GM18499 (cell line): ENCODE measurements at regions not wholly inside any gene's neighbourhood (a gene's known extent, or its start where the extent isn't known, plus 50 kb on each side); places are given as distances from the start of the nearest gene placed in this dataset.

Experiments
- ATAC-seq: cut with Tn5 transposase; IDR thresholded peaks from one replicate; pipeline ENCODE4 v1.9.1; 2021; ENCODE audit warnings: moderate number of reproducible peaks; ENCODE audit not compliant: insufficient read depth, unreplicated experiment

DNA sequence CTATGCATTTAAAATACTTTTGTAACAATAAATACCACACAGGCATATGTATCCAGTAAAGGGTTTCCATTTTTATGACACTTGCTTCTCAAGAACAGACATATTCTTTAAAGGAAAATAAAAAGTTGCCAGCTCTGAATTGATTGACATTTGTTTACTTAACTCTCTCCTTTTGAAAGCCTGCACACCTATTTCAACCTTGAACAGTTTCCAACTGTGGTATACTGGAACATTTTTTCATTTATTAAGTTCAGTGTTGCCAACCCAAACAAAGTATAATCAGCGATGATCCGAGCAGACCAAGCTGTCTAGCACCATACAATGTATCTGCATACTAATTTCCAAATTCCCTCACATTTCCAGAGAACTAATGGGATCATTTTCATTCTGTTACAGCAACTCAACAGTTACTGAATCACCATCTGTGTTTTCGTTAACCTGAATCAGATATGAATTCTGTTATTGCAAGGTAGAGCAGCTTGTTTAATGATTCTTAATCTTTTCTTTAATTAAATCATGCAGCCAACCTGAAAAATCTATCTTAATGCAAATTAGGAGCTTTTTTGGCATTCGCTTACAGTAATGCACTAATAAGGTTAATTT lies 725.5 kb upstream of the ZEB2 start:
- no peak for ATAC-seq

DNA sequence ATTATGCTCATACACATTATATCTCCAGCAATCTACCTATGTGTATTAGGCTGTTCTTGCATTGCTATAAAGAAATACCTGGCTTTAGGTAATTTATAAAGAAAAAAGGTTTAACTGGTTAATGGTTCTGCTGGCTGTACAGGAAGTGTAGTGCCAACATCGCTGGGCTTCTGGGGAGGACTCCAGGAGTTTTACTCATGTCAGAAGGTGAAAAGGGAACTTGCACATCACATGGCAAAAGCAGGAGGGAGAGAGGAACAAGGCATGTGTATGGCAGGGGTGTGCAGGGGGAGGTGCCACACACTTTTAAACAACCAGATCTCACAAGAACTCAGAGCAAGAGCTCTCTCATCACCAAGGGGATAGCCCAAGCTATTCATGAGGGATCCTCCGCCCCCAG lies 715.4 kb upstream of the ZEB2 start:
- ATAC-seq: no peak

- no peak for ATAC-seq
These were observed 710.6 kb upstream of the ZEB2 start for GRCh38 chr2:145230546-145230945.

DNA sequence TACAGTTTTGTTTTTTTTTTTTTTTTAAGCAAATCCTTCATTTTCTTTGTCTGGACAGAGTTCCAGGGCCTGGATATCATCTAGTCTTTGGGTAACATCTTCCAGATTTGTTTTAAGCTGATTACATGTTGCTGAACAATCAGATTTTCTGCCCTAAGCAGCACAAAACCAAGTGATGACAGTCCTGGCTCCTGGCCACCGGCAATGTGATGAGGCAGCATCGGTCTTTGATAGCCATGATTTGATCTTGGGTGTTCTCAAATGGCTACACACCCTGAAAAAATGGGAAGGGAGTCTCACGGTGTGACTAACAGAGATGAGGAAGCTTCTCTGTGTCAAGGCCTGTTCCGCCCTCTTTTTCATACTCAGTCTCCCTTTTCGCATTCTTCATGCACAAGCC lies 708.6 kb upstream of the ZEB2 start:
- no peak for ATAC-seq

GRCh38 chr2:145226901-145227300 lies 707.0 kb upstream of the ZEB2 start:
- no peak for ATAC-seq

- ATAC-seq: no peak
These were observed 701.6 kb upstream of the ZEB2 start for GRCh38 chr2:145221516-145221915.

- ATAC-seq: no peak
These were observed 701.1 kb upstream of the ZEB2 start for GRCh38 chr2:145221032-145221431.

- ATAC-seq: no peak
These were observed 700.6 kb upstream of the ZEB2 start for GRCh38 chr2:145220496-145220895.

DNA sequence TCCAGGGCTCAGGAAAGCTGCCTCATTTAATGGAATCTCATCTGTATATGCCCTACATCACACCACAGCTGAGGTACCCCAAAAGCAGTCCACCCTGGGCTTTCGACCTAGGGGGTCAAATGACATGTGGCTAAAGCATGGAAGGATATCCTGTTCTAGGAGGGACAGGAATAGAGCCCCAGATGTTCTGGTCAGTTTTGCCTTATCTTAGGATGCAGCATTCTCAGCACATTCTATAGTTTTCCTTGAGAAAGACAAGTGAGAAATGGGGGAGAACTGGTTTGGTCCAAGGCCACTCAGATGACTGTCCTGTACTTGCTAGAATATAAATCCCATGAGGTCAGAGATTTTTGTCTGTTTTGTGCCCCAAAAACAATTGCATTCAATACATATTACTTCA lies 688.0 kb upstream of the ZEB2 start:
- no peak for ATAC-seq

- no peak for ATAC-seq
These were observed 686.8 kb upstream of the ZEB2 start for GRCh38 chr2:145206496-145207281.

- no peak for ATAC-seq
These were observed 684.0 kb upstream of the ZEB2 start for GRCh38 chr2:145203891-145204290.

DNA sequence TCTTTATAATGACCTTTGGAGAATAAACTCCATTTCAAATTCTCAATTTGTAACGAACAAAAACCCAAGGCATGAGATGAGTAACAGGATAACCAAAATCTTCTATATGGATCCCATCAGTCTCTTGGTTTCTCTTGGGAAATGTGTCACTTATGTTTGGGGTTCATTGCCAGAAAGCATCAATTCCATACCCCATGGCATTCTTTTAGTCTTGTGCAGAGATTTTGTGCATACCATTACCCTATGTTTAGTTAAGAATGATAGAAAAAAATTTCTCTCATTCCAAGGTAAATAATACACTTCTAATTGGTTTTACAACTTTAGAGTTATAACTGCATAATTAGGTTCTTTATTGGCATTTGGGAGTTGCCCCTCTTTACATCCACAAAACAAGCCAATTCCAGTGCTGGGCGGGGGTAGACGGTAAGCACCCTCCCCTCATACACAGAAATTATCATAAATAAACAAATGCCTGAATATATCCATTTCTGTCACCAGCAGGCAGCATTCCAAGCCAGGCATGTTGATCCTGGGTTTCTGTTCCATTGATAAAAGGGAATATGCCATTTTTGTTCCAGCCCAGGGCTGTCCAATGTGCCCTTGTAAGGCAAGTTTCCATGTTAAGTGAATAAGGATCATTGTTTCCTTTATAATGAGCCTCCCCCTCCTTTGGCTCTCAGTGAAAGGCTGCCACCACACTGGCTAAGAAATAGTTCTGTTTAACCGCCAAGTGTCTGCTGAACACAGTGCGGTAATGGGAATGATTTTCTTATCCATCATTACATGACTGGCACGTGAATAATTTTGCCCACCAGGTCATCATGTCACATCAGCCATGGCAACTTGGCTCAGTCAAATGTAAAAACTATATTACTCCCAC lies 680.1 kb upstream of the ZEB2 start:
- no peak for ATAC-seq

DNA sequence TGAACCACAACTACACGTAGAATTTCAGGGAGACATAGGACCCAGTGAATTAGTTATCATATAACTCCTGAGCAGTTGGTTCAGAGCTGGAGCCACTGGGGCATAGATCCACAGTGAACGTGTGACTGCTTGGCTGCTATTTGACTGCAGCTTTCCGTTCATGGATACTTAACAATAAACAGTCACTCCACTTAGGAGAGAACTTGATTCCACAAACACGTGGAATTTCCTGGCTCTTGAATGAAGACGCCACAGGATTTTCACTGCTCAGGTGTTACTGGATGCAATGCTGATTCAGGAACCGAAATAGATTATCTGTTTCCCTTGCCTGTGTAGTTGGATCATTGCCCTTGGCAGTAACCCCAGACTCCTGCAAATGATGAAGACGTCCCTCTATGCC lies 679.1 kb upstream of the ZEB2 start:
- no peak for ATAC-seq

DNA sequence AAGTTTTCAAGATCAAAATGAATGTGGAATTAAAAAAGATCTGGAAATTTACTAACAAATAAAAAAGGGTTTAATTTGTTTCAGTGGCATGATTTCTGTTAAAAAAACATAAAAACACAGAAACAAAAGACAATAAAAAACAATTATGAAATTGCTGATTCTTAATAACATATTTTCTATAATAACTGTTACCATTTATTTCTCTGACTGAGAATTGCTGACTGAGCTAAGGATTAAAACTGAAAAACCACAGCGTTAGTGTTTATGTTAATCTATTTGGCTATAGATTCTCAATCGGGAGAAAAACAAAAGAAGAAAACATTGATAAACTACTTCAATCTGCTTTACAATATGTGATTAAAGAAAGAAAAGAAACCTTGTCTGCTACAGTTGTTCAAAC lies 678.6 kb upstream of the ZEB2 start:
- no peak for ATAC-seq

- no peak for ATAC-seq
These were observed 678.0 kb upstream of the ZEB2 start for GRCh38 chr2:145197944-145198343.

GRCh38 chr2:145194673-145195072 lies 674.8 kb upstream of the ZEB2 start:
- ATAC-seq: no peak

- ATAC-seq: no peak
These were observed 670.2 kb upstream of the ZEB2 start for GRCh38 chr2:145190031-145190703.

GRCh38 chr2:145186303-145186702 lies 666.4 kb upstream of the ZEB2 start:
- no peak for ATAC-seq

- no peak for ATAC-seq
These were observed 665.8 kb upstream of the ZEB2 start for GRCh38 chr2:145185696-145186095.

GRCh38 chr2:145184741-145185651 lies 665.1 kb upstream of the ZEB2 start:
- no peak for ATAC-seq
